Tibial nerve (tissue), 4 donors: ENCODE measurements at regions not wholly inside any gene's neighbourhood (a gene's known extent, or its start where the extent isn't known, plus 50 kb on each side); places are given as distances from the start of the nearest gene placed in this dataset.
A peak's percentile ranks its signal among the peaks of the same experiment; 100 is the strongest.

Experiments used
- DNase-seq, 2 donors: peaks; one replicate each; pipeline ENCODE4 v3.0.0-alpha.2; 2019; ENCODE audit warnings: low spot score in 2 of 2
- H3K27ac ChIP-seq, 4 donors: fragments of 200-600 bp; sonication (generic) in 3 of 4; one replicate each; pipeline ENCODE4 v1.5.1; 2017 to 2019; ENCODE audit warnings: mild to moderate bottlenecking in 1 of 4
- H3K27me3 ChIP-seq, 2 donors: fragments of 200-600 bp; sonication (generic) in 1 of 2; one replicate each; pipeline versions ENCODE4 v1.5.1 to v1.6.0; 2017 to 2019
- H3K36me3 ChIP-seq, 3 donors: fragments of 200-600 bp; sonication (generic); one replicate each; pipeline ENCODE4 v1.5.1; 2018 to 2019
- H3K4me1 ChIP-seq, 4 donors: fragments of 200-600 bp; sonication (generic) in 3 of 4; one replicate each; pipeline ENCODE4 v1.5.1; 2017 to 2019
- H3K4me3 ChIP-seq, 4 donors: fragments of 200-600 bp; sonication (generic) in 3 of 4; one replicate each; pipeline ENCODE4 v1.5.1; 2017 to 2019; ENCODE audit warnings: mild to moderate bottlenecking in 1 of 4, moderate library complexity in 1 of 4
- H3K9me3 ChIP-seq, 4 donors: fragments of 200-600 bp; sonication (generic) in 3 of 4; one replicate each; pipeline ENCODE4 v1.5.1; 2017 to 2019
- CTCF ChIP-seq, 5 experiments: fragments of 200-600 bp in 3 of 5; fragments of 450-650 bp in 2 of 5; sonication (generic) in 3 of 5; IDR thresholded peaks; one replicate each; pipeline ENCODE4 v1.5.1; 2016 to 2019; ENCODE audit warnings: antibody characterized with exemption in 5 of 5, mild to moderate bottlenecking in 3 of 5, moderate library complexity in 2 of 5
- EP300 ChIP-seq, 2 donors: sonication (generic); formaldehyde crosslinking; IDR thresholded peaks; one replicate each; pipeline ENCODE4 v1.6.1; 2017; ENCODE audit warnings: antibody characterized with exemption in 2 of 2, mild to moderate bottlenecking in 1 of 2
- POLR2A ChIP-seq, 2 donors: fragments of 450-650 bp; IDR thresholded peaks; one replicate each; pipeline ENCODE4 v1.6.1; 2017; ENCODE audit warnings: antibody characterized with exemption in 2 of 2, mild to moderate bottlenecking in 2 of 2, moderate library complexity in 2 of 2
- WGBS, 2 donors: methylation state at CpG; one replicate each; pipeline ENCODE4 v1.1.5; 2018; 5-methylcytosine and 5-hydroxymethylcytosine counted together

- WGBS, 2 donors = 93% methylated on average over 5 of the region's 5 CpGs
Observed at GRCh38 chr5:54740141-54740540, 222.6 kb downstream of the SNX18 start.

GRCh38 chr5:54739371-54739770 is 221.8 kb downstream of the SNX18 start:
- Histone ChIP-seq H3K4me1 (peaks cover 0 to 23% (median 14%) of the 10 kb centered on the region in 4 donors), H3K4me3 (no peak overlapping the region), H3K9me3 (no peaks in the 10 kb centered on the region), H3K27ac (no peak overlapping the region), H3K36me3 (no peaks in the 10 kb centered on the region), H3K27me3 (no peaks in the 10 kb centered on the region)
- WGBS, 2 donors = 94 to 95% methylated on average over 2 of the region's 2 CpGs
- TF ChIP-seq POLR2A (IDR thresholded peaks at IDR 0.05) (no peak), EP300 (IDR thresholded peaks at IDR 0.05) (no peak), CTCF (IDR thresholded peaks at IDR 0.05) (no peak)
- no peak for DNase-seq

More at GRCh38 chr5:54740141-54740540, 222.6 kb downstream of the SNX18 start:
- TF ChIP-seq EP300 (IDR thresholded peaks at IDR 0.05) (no peak), POLR2A (IDR thresholded peaks at IDR 0.05) (no peak), CTCF (IDR thresholded peaks at IDR 0.05) (no peak)
- Histone ChIP-seq H3K36me3 (no peaks in the 10 kb centered on the region), H3K4me1 (peaks cover 0 to 29% (median 21%) of the 10 kb centered on the region in 4 donors), H3K4me3 (no peak overlapping the region), H3K9me3 (no peaks in the 10 kb centered on the region), H3K27me3 (no peaks in the 10 kb centered on the region), H3K27ac (no peak overlapping the region)
- no peak for DNase-seq

GRCh38 chr5:54738973-54739367 is 221.4 kb downstream of the SNX18 start:
- peaks cover 0 to 19% (median 12%) of the 10 kb centered on the region in 4 donors for H3K4me1 ChIP-seq
- no peak overlapping the region for H3K4me3 ChIP-seq
- no peaks in the 10 kb centered on the region for H3K27me3 ChIP-seq
- no peak for DNase-seq
- H3K36me3 ChIP-seq = no peaks in the 10 kb centered on the region
- TF ChIP-seq POLR2A (IDR thresholded peaks at IDR 0.05) (no peak), CTCF (IDR thresholded peaks at IDR 0.05) (no peak), EP300 (IDR thresholded peaks at IDR 0.05) (no peak)
- WGBS, 2 donors = 86 to 93% methylated on average over 4 of the region's 4 CpGs
- no peaks in the 10 kb centered on the region for H3K9me3 ChIP-seq
- H3K27ac ChIP-seq = no peak overlapping the region

GRCh38 chr5:54738118-54738972 is 220.8 kb downstream of the SNX18 start:
- H3K4me3 ChIP-seq = no peak overlapping the region
- H3K27me3 ChIP-seq = no peaks in the 10 kb centered on the region
- peaks cover 0 to 13% (median 6%) of the 10 kb centered on the region in 4 donors for H3K4me1 ChIP-seq
- TF ChIP-seq CTCF (IDR thresholded peaks at IDR 0.05) (no peak), EP300 (IDR thresholded peaks at IDR 0.05) (no peak), POLR2A (IDR thresholded peaks at IDR 0.05) (no peak)
- no peaks in the 10 kb centered on the region for H3K9me3 ChIP-seq
- 73 to 76% methylated on average over 6 of the region's 6 CpGs for WGBS, 2 donors
- no peak overlapping the region for H3K27ac ChIP-seq
- no peaks in the 10 kb centered on the region for H3K36me3 ChIP-seq
- peak; percentile 38 to 51 for DNase-seq

- Histone ChIP-seq H3K27ac (no peak overlapping the region), H3K36me3 (no peaks in the 10 kb centered on the region), H3K4me3 (no peak overlapping the region), H3K27me3 (no peaks in the 10 kb centered on the region), H3K4me1 (no peaks in the 10 kb centered on the region), H3K9me3 (no peaks in the 10 kb centered on the region)
- DNase-seq = no peak
- TF ChIP-seq EP300 (IDR thresholded peaks at IDR 0.05) (no peak), CTCF (IDR thresholded peaks at IDR 0.05) (no peak), POLR2A (IDR thresholded peaks at IDR 0.05) (no peak)
- 90 to 93% methylated on average over 7 of the region's 7 CpGs for WGBS, 2 donors
Observed at GRCh38 chr5:54736003-54736797, 218.6 kb downstream of the SNX18 start.
